Fibroblast of skin of left biceps (primary cell): ENCODE measurements at regions not wholly inside any gene's neighbourhood (a gene's known extent, or its start where the extent isn't known, plus 50 kb on each side); places are given as distances from the start of the nearest gene placed in this dataset.
A peak's percentile ranks its signal among the peaks of the same experiment; 100 is the strongest.

Experiments used
- DNase-seq, 2 experiments: peaks; one replicate each; pipeline ENCODE4 v3.0.0-alpha.2; 2013; ENCODE audit warnings: low read depth in 2 of 2

DNA sequence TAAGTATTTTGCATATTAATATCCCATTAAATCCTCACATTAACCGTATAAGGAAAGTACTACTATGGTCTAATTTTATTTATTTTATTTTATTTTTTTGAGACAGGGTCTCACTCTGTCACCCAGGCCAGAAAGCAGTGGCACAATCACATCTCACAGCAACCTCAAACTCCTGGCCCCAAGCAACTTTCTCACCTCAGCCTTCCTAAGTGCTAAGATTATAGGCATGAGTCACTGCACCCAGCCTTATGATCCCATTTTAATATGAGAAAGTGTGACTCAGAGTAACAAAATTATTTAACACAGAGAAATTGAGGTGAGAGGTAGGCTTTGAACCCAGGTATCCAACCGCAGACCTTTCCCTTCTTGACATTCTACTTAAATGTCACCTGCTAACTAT is 330.0 kb upstream of the POU3F3 start:
- no peak for DNase-seq

DNA sequence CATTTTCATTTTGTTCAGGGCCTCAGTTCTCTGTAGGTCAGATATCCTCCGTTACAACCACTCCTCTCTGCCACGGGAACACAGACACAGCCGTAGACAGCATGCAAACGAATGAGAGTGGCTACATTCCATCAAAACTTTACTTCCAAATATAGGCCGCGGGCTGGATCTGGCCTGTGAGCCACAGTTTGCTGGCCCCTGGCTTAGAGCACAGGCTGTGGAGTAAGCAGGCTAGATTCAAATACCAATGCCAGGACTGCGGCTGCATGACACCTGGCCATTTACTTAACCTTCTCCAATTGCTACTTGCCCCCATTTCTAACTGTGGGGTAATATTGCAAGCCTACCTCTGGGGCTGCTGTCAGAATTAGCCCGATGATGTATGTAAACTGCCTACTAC is 325.8 kb upstream of the POU3F3 start:
- DNase-seq: no peak

DNA sequence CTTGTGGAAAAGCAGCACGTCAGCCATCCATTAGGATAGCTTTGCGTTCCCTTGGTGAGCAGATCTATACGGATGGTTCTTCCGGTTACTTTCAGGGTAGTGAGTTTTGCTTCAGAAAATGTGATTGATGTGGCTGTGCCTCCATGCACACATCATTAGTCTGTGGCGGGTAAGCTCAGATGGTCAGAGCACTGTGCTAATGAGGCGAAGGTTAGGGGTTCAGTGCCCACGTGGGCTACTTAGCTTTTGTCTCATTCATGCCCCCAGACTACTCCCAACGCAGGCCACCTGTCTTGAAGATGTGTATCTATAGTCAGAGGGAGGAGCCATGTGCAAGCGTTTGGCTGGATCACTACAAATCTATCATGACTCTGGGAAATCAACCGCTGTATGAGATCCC is 322.8 kb upstream of the POU3F3 start:
- DNase-seq: no peak

DNA sequence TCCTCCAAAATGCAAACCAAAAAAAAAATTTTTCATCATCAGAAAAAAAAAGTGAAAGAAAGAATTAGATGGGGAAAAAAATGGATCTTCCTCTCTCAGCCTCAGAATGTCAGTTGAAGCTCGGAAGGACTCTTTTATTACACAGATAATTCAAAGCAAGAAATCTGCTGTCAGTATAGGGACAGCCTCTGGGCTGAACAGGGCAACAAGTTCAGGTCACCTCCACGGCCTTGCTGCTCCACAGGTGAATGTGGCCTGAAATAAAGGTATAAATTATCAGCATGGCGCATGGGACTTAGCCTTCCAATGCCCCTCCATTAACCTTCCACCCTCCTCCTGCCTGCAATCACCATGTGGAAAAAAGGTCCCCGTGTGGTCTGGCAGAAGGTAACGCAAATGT is 316.8 kb upstream of the POU3F3 start:
- no peak for DNase-seq

DNA sequence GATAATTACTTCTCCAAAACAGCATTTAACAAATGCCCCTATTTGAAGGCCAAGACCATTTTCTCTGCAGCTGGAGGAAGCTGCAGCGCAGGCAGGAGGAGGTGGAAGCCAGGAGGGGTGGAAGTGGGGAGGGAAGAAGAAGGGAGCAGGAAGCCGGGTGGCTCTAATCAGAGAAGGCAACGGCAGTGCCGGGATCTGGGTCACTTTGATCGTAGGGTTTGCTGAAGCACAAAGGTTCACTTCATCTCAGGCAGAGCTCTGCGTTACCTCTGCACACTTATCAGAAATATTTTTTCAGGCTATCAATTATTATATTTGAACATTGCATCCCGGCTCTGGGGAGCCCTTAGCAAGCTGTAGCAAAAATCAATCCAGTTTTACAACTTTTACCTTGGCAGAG is 315.8 kb upstream of the POU3F3 start:
- no peak for DNase-seq

GRCh38 chr2:104539649-104540048 is 314.3 kb upstream of the POU3F3 start:
- no peak for DNase-seq

- DNase-seq: no peak
These were observed 308.9 kb upstream of the POU3F3 start for GRCh38 chr2:104545055-104545454.

DNA sequence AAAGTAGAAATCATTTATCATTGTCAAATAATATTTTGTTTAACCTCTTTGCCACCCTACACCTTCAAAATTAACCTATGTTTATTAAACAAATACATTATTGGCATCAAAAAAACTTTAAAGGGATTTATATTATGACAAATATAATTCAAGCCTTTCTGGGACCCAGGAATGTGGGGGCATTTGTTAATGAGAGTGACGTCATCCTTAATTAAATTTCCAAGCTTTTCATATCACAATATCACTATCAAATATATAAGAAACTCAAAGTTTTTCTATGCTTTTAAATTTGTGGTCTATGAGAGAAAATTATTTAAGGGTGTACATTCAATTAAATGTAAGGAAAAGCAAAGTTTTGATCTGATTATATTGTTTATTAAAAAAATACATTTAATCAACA is 307.4 kb upstream of the POU3F3 start:
- DNase-seq: no peak

- no peak for DNase-seq
These were observed 306.7 kb upstream of the POU3F3 start for GRCh38 chr2:104547221-104547620.

DNA sequence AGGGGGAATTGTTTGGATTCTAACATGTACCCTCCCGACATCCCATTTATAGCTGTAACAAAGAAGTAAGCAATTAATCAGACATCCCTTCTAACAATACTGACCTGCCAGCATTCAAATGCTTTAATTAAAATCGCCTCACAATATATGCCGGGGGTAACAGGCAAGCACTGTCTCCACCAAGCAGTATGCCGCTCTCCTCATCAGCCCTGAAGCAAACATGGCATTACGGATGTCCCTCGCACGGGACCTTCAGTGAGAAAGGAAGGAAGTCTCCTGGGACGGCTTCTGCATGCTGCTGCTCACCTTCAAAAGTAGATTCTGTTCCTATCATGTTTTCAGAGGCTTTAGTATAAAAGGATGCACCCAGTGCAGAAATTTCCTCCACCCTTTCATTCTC is 292.7 kb upstream of the POU3F3 start:
- no peak for DNase-seq

GRCh38 chr2:104562537-104562936 is 291.4 kb upstream of the POU3F3 start:
- DNase-seq: no peak

DNA sequence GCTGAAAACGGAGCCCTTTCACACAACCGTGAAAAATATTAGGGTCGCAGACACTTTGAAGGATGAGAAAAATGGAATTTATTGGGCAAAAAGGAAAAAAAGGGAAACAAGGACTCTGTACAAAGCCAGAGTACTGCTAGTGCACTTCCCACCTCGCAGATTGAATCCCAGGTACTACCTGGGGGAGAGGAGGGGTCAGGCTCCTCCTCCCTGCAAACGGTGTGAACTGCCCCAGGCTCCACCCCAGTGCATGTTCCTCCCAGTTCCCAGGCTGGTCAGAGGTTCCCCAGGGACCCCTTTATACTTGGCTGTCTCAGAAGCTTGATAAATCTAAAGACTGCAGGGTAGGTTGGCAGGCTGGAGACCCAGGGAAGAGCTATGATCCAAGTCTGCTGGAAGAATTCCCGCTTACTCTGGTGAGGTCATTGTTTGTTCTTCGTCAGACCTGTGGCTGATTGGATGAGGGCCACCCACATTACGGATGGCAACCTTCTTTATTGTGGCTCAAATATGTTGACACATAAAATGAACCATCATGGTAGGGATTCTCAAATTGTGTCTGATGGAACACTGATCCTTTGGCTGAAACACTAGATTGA is 290.4 kb upstream of the POU3F3 start:
- no peak for DNase-seq

GRCh38 chr2:104568247-104568646 is 285.7 kb upstream of the POU3F3 start:
- DNase-seq: no peak

GRCh38 chr2:104570259-104570658 is 283.7 kb upstream of the POU3F3 start:
- DNase-seq: no peak

DNA sequence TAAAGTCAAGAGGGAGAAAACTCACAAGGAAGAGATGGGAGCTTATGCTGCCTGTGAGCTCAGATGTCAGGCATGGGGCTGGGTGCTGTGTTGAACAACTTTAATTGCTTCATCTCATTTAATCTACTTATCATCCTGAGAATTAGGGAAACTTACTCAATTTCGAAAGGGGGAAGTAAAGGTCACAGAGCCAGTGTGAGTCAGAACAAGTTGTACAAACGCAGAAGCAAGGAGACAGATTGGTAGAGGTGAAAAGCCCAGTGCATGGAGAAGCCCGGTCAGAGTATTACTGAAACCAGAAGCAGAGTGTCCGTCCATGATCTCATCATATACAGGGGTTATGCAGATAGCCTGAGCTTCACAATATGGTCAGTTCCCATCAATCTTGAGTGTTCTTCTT is 281.1 kb upstream of the POU3F3 start:
- no peak for DNase-seq

GRCh38 chr2:104574367-104574766 is 279.5 kb upstream of the POU3F3 start:
- DNase-seq: no peak

- DNase-seq: no peak
These were observed 276.8 kb upstream of the POU3F3 start for GRCh38 chr2:104577143-104577542.

GRCh38 chr2:104582471-104582870 is 271.4 kb upstream of the POU3F3 start:
- DNase-seq: no peak

GRCh38 chr2:104583811-104584210 is 270.1 kb upstream of the POU3F3 start:
- no peak for DNase-seq

DNA sequence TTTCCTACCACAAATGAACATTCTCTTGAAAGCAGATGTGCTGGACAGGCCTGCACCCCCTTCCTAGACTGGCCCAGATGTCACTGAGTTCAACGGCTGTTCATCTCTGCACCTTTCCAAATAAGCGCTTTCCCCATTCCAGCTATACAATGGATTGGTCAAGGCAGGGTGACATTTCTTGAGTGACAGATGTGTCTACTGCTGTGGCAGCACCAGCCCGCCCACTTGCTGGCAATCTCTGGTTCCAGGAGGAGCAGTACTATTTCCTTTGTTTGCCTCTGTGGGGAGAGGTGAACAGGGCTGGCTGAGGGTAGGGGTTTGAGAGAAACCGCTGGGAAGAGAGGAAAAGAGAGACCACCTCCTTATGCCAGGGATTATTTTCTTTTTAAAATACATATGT is 269.5 kb upstream of the POU3F3 start:
- DNase-seq: no peak

DNA sequence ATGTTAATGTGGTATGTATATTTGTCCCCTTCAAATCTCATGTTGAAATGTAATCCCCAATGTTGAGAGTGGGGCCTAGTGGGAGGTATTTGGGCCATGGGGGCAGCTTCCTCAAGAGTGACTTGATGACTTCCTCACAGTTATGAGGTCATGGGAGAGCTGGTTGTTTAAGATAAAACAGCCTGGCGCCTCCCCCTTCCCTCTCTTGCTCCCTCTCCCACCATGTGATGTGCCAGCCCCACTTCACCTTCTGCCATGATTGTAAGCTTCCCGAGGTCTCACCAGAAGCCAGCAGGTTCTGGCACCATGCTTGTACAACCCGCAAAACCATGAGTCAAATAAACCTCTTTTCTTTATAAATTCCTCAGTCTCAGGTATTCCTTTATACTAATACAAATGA is 258.3 kb upstream of the POU3F3 start:
- DNase-seq: no peak

DNA sequence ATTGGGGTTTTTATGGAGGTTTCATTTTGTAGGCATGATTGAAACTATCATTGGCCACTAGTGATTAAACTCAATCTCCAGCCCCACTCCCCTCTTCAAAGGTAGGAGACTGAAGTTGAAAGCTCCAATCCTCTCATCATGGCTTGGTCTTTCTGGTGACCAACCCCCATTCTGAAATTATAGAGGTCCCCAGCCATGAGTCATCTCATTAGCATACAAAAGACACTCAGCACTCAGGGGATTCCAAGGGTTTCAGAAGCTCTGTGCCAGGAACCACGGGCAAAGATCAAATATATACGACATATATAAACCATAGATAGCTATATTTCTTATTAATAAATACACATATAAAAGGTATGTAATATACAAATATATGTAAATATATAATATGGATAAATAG is 256.0 kb upstream of the POU3F3 start:
- no peak for DNase-seq

DNA sequence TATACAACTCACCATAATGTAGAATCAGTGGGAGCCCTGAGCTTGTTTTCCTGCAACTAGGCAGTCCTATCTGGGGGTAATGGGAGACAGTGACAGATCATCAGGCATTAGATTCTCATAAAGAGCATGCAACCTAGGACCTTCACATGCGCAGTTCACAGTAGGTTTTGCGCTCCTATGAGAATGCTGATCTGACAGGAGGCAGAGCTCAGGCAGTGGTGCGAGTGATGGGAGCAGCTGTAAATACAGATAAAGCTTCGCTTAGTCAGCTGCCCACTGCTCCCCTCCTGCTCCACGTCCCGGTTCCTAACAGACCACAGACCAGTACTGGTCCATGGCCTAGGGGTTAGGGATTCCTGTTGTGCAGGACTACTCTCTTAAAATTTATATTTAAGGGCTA is 255.3 kb upstream of the POU3F3 start:
- no peak for DNase-seq

DNA sequence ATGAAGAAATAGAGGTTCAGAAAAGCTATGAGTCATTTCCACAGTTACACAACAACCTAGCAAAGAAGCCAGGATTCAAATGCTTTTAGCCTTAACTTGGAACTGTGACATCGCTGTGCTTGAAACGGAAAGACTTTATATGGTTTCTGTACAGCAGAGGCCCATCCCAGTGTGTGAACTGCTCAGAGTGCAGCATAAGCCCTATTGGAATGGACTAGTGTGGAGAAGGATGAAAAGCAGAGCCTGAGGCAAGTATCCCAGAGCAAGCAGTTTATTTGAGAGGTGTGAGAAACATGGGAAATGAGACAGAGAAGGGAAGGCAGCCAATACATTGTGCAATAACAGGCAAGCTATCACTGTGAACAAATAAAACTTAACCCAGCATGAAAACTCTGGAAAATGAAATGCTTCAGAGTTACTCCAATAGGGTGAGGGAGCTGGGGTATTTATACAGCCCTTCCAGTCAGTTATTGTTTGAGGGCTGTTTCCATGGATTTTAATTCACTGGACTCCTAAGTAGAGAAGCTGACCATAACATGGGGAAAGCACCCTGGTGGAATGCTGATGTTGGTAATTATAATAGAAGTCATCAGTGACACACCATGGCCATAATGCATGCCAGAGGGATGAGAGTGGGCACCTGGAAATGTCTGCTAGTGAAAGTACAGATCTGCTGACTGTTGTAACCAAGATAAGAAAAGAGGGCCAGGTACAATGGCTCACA is 254.0 kb upstream of the POU3F3 start:
- peak; percentile 26 to 31 for DNase-seq
